ENCODE measurements at regions not wholly inside any gene's neighbourhood (a gene's known extent, or its start where the extent isn't known, plus 50 kb on each side); places are given as distances from the start of the nearest gene placed in this dataset.

- no peak for TF ChIP-seq CTCF (IDR thresholded peaks at IDR 0.05)
- no peak for TF ChIP-seq POLR2A (IDR thresholded peaks at IDR 0.05)
- no peak for TF ChIP-seq EP300 (IDR thresholded peaks at IDR 0.05)
These were observed 290.7 kb downstream of the SPRY2 start for GRCh38 chr13:80050252-80050651.

Data from ovary (tissue), 3 donors.